Esophagus muscularis mucosa (tissue), 4 donors: ENCODE measurements at regions not wholly inside any gene's neighbourhood (a gene's known extent, or its start where the extent isn't known, plus 50 kb on each side); places are given as distances from the start of the nearest gene placed in this dataset.

Source experiments
- DNase-seq: peaks from one replicate; pipeline ENCODE4 v3.0.0-alpha.2; 2017; ENCODE audit errors: extremely low spot score
- H3K27ac ChIP-seq, 4 donors: fragments of 200-600 bp; sonication (generic); replicated peaks in 1 of 4; 1 replicate in 3 of 4; 2 replicates in 1 of 4; pipeline ENCODE4 v1.5.1; 2016 to 2019; ENCODE audit warnings: mild to moderate bottlenecking in 1 of 4
- H3K27me3 ChIP-seq, 4 donors: fragments of 200-600 bp; sonication (generic); one replicate each; pipeline versions ENCODE4 v1.5.1 to v1.6.0; 2016 to 2019
- H3K36me3 ChIP-seq, 4 donors: fragments of 200-600 bp; sonication (generic); one replicate each; pipeline ENCODE4 v1.5.1; 2016 to 2019
- H3K4me1 ChIP-seq, 4 donors: fragments of 200-600 bp; sonication (generic); one replicate each; pipeline ENCODE4 v1.5.1; 2016 to 2019
- H3K4me3 ChIP-seq, 4 donors: fragments of 200-600 bp; sonication (generic); 1 replicate in 2 of 4; 2 replicates in 2 of 4; pipeline ENCODE4 v1.5.1; 2016 to 2019; ENCODE audit warnings: mild to moderate bottlenecking in 4 of 4, moderate library complexity in 1 of 4
- H3K9me3 ChIP-seq, 4 donors: fragments of 200-600 bp; sonication (generic); 1 replicate in 3 of 4; 2 replicates in 1 of 4; pipeline ENCODE4 v1.5.1; 2016 to 2019
- CTCF ChIP-seq, 3 experiments: fragments of 200-600 bp in 2 of 3; fragments of 450-650 bp in 1 of 3; sonication (generic) in 2 of 3; IDR thresholded peaks; one replicate each; pipeline ENCODE4 v1.5.1; 2017 to 2019; ENCODE audit warnings: antibody characterized with exemption in 3 of 3, mild to moderate bottlenecking in 2 of 3, moderate library complexity in 1 of 3
- EP300 ChIP-seq: sonication (generic); formaldehyde crosslinking; IDR thresholded peaks from one replicate; pipeline ENCODE4 v1.6.1; 2017; ENCODE audit warnings: antibody characterized with exemption
- POLR2A ChIP-seq: fragments of 450-650 bp; IDR thresholded peaks from one replicate; pipeline ENCODE4 v1.6.1; 2017; ENCODE audit warnings: antibody characterized with exemption, moderate library complexity, mild to moderate bottlenecking, low read depth
- POLR2AphosphoS5 ChIP-seq, 2 donors: sonication (generic); formaldehyde crosslinking; IDR thresholded peaks; one replicate each; pipeline ENCODE4 v1.6.1; 2017; ENCODE audit warnings: antibody characterized with exemption in 2 of 2
- WGBS: methylation state at CpG from one replicate; pipeline ENCODE4 v1.1.5; 2018; 5-methylcytosine and 5-hydroxymethylcytosine counted together
- intact Hi-C: fragments of 100-400 bp; cut with DNase I; formaldehyde crosslinking; loops from one replicate; pipeline ENCODE4 v1.15.1; 2023

- no peaks in the 10 kb centered on the region for H3K36me3 ChIP-seq
- no peaks in the 10 kb centered on the region for H3K4me1 ChIP-seq
- H3K27ac ChIP-seq = no peak overlapping the region
- H3K27me3 ChIP-seq = no peaks in the 10 kb centered on the region
- WGBS = 44% methylated on average over 2 of the region's 2 CpGs
- DNase-seq = no peak
- H3K9me3 ChIP-seq = no peaks in the 10 kb centered on the region
- no peak overlapping the region for H3K4me3 ChIP-seq
- intact Hi-C loops = no loop called here
- TF ChIP-seq CTCF (IDR thresholded peaks at IDR 0.05) (no peak), EP300 (no peak)
These were observed 1669.9 kb upstream of the SPRY2 start for GRCh38 chr13:82010780-82011179.

DNA sequence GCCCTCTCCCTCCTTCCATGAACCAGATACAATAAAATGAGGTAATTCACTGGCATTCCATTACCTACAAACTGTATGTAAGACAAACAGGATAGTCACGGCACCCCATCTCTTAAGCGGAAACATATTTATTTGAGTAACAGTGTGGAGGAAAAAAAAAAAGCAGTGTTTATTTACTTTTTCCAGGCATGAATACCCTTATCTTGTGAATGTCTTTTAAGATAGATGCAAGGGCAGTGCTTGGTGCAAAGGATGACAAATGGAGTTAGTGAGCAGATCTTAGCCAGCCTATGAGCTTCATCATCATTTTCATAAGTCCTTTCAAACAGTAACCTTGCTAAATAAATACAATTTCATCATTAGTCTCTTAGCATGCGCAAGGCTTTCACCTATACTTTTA is 1661.8 kb upstream of the SPRY2 start:
- Histone ChIP-seq H3K27me3 (no peaks in the 10 kb centered on the region), H3K36me3 (no peaks in the 10 kb centered on the region), H3K9me3 (no peaks in the 10 kb centered on the region), H3K4me1 (no peaks in the 10 kb centered on the region), H3K27ac (no peak overlapping the region), H3K4me3 (no peak overlapping the region)
- intact Hi-C loops = no loop called here
- no peak for TF ChIP-seq EP300
- no peak for TF ChIP-seq POLR2AphosphoS5 (IDR thresholded peaks at IDR 0.05)
- no peak for TF ChIP-seq CTCF (IDR thresholded peaks at IDR 0.05)
- TF ChIP-seq POLR2A = no peak
- no peak for DNase-seq
- WGBS = 65% methylated on average over 3 of the region's 3 CpGs

- no peak for TF ChIP-seq POLR2AphosphoS5 (IDR thresholded peaks at IDR 0.05)
- 76% methylated on average over 3 of the region's 3 CpGs for WGBS
- no peak for DNase-seq
These were observed 1654.4 kb upstream of the SPRY2 start for GRCh38 chr13:81995316-81995715.

GRCh38 chr13:81990652-81991051 is 1649.7 kb upstream of the SPRY2 start:
- no peaks in the 10 kb centered on the region for H3K27me3 ChIP-seq
- H3K4me1 ChIP-seq = no peaks in the 10 kb centered on the region
- intact Hi-C loops = no loop called here
- no peak for TF ChIP-seq POLR2A
- TF ChIP-seq CTCF (IDR thresholded peaks at IDR 0.05) = no peak
- no peak for TF ChIP-seq POLR2AphosphoS5 (IDR thresholded peaks at IDR 0.05)
- no peak for TF ChIP-seq EP300
- no peaks in the 10 kb centered on the region for H3K36me3 ChIP-seq
- 94% methylated on average over 6 of the region's 6 CpGs for WGBS
- DNase-seq = no peak
- no peak overlapping the region for H3K4me3 ChIP-seq
- no peaks in the 10 kb centered on the region for H3K9me3 ChIP-seq
- no peak overlapping the region for H3K27ac ChIP-seq

More at GRCh38 chr13:81995316-81995715, 1654.4 kb upstream of the SPRY2 start:
- Histone ChIP-seq H3K4me3 (no peak overlapping the region), H3K9me3 (no peaks in the 10 kb centered on the region), H3K27me3 (no peaks in the 10 kb centered on the region), H3K36me3 (no peaks in the 10 kb centered on the region), H3K27ac (no peak overlapping the region), H3K4me1 (no peaks in the 10 kb centered on the region)
- intact Hi-C loops = no loop called here

DNA sequence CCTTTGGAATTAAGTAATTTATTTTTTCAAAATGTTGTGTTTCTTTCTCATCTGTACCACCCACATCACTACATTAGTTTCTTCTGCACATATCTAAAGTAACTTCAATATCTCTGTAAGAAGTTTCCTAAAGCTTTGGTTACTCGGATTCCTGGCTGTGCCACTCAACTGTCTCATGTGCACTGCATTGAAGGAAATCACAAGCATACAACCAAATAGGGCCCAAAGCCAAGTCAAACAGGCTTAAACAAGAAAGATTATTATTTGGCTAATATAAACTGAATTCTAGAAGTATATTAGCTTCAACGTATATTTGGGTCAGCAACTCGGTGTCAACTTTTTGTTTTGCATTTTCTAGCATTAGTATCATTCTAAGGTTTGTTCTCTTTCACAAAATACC is 1647.6 kb upstream of the SPRY2 start:
- no peak overlapping the region for H3K27ac ChIP-seq
- intact Hi-C loops = no loop called here
- no peaks in the 10 kb centered on the region for H3K9me3 ChIP-seq
- H3K4me3 ChIP-seq = no peak overlapping the region
- WGBS = 57% methylated on average over 3 of the region's 3 CpGs
- TF ChIP-seq POLR2AphosphoS5 (IDR thresholded peaks at IDR 0.05) = no peak
- TF ChIP-seq CTCF (IDR thresholded peaks at IDR 0.05) = no peak
- TF ChIP-seq EP300 = no peak
- no peak for TF ChIP-seq POLR2A
- no peak for DNase-seq
- H3K27me3 ChIP-seq = no peaks in the 10 kb centered on the region
- H3K4me1 ChIP-seq = no peaks in the 10 kb centered on the region
- H3K36me3 ChIP-seq = no peaks in the 10 kb centered on the region
